A549 (cell line): ENCODE measurements at regions not wholly inside any gene's neighbourhood (a gene's known extent, or its start where the extent isn't known, plus 50 kb on each side); places are given as distances from the start of the nearest gene placed in this dataset.

Source experiments
- ATAC-seq, 2 experiments: fragments of 200-7000 bp in 1 of 2; fragments of >200 bp in 1 of 2; cut with Nextera tagmentation in 1 of 2; cut with Tn5 transposase in 1 of 2; 3 replicates each; pipeline versions ENCODE4 v1.8.0 to v1.9.1; 2018 to 2020; ENCODE audit warnings: mild to moderate bottlenecking in 1 of 2, moderate library complexity in 1 of 2
- CTCF ChIA-PET: fragments of 300-600 bp; sonication (Branson Sonifier 250); formaldehyde crosslinking; extraction: SDS; loops from one replicate; lab custom pipeline; 2021; ENCODE audit warnings: antibody characterized with exemption, inconsistent platforms; lab: Yijun Ruan, JAX
- POLR2A ChIA-PET: fragments of 350-600 bp; formaldehyde crosslinking; extraction: SDS; loops from one replicate; lab custom pipeline; 2021; ENCODE audit warnings: antibody characterized with exemption, inconsistent platforms; lab: Yijun Ruan, JAX
- DNase-seq, 2 experiments: peaks; one replicate each; pipeline versions ENCODE4 v3.0.0 to v3.0.0-alpha.2; 2011 to 2016; ENCODE audit warnings: low read depth in 1 of 2, low spot score in 1 of 2
- FAIRE-seq: peaks from 2 replicates; lab custom pipeline; 2011; peaks lifted over from hg19 to GRCh38; lab: Jason Lieb, UNC
- H3K27ac ChIP-seq, 2 experiments: fragments of >200 bp; sonication (Bioruptor Twin); formaldehyde crosslinking; 3 replicates each; pipeline ENCODE4 v1.5.1; 2016 to 2017
- H3K4me1 ChIP-seq: fragments of >200 bp; sonication (Bioruptor Twin); formaldehyde crosslinking; 3 replicates; pipeline ENCODE4 v1.6.1; 2016
- H3K4me2 ChIP-seq: fragments of >200 bp; sonication (Bioruptor Twin); formaldehyde crosslinking; 3 replicates; pipeline ENCODE4 v1.6.1; 2016
- H3K4me3 ChIP-seq: fragments of >200 bp; sonication (Bioruptor Twin); formaldehyde crosslinking; 3 replicates; pipeline ENCODE4 v1.5.1; 2016
- H3K9me3 ChIP-seq: fragments of >200 bp; sonication (Bioruptor Twin); formaldehyde crosslinking; 3 replicates; pipeline ENCODE4 v1.6.1; 2016
- CBX2 ChIP-seq: fragments of 200-600 bp; sonication (generic); IDR thresholded peaks from 2 replicates; pipeline ENCODE4 v1.6.1; 2016; ENCODE audit warnings: low read depth, mild to moderate bottlenecking, borderline replicate concordance
- CBX8 ChIP-seq: fragments of 200-600 bp; sonication (generic); IDR thresholded peaks from 2 replicates; pipeline ENCODE4 v1.6.1; 2016
- CHD2 ChIP-seq: fragments of 150-350 bp; IDR thresholded peaks from 2 replicates; pipeline ENCODE4 v1.6.1; 2014; ENCODE audit warnings: low read length; ENCODE audit not compliant: partially characterized antibody
- FOSB ChIP-seq: fragments of 250-450 bp; sonication (Bioruptor Pico); IDR thresholded peaks from 2 replicates; pipeline ENCODE4 v1.5.0; 2020; ENCODE audit warnings: mild to moderate bottlenecking, moderate library complexity
- HDAC2 ChIP-seq: fragments of 200-600 bp; sonication (generic); IDR thresholded peaks from 2 replicates; pipeline ENCODE4 v1.6.1; 2016
- HEYL ChIP-seq: fragments of 250-450 bp; sonication (Bioruptor Pico); IDR thresholded peaks from 2 replicates; pipeline ENCODE4 v1.8.0; 2021; ENCODE audit warnings: mild to moderate bottlenecking, moderate library complexity
- HOXB5 ChIP-seq: fragments of 250-450 bp; sonication (Bioruptor Pico); IDR thresholded peaks from 2 replicates; pipeline ENCODE4 v1.5.0; 2020; ENCODE audit warnings: mild to moderate bottlenecking, moderate library complexity
- KDM1A ChIP-seq: fragments of 200-600 bp; sonication (generic); IDR thresholded peaks from 2 replicates; pipeline ENCODE4 v1.6.1; 2016; ENCODE audit warnings: low read depth, mild to moderate bottlenecking
- MAFK ChIP-seq: fragments of 450-650 bp; IDR thresholded peaks from 2 replicates; pipeline ENCODE4 v1.6.1; 2014; ENCODE audit not compliant: partially characterized antibody
- MAX ChIP-seq: IDR thresholded peaks from 2 replicates; pipeline ENCODE4 v1.6.1; 2012
- MYC ChIP-seq: IDR thresholded peaks from 2 replicates; pipeline ENCODE4 v1.6.1; 2012; ENCODE audit warnings: mild to moderate bottlenecking, inconsistent platforms, low read length, improper control_type of control experiment, borderline replicate concordance
- NFE2L2 ChIP-seq: fragments of 150-350 bp; conservative IDR thresholded peaks from 2 replicates; pipeline ENCODE4 v1.6.1; 2014; ENCODE audit warnings: low read length
- NPAS2 ChIP-seq: fragments of 250-450 bp; sonication (Bioruptor Pico); IDR thresholded peaks from 2 replicates; pipeline ENCODE4 v1.8.0; 2022; ENCODE audit warnings: mild to moderate bottlenecking, moderate library complexity, borderline replicate concordance
- NR3C1 ChIP-seq: fragments of >200 bp; sonication (Bioruptor Twin); formaldehyde crosslinking; IDR thresholded peaks from 3 replicates; pipeline ENCODE4 v1.6.1; 2017
- PHF8 ChIP-seq: fragments of 200-600 bp; sonication (generic); IDR thresholded peaks from 2 replicates; pipeline ENCODE4 v1.6.1; 2016; ENCODE audit warnings: low read depth, mild to moderate bottlenecking, antibody characterized with exemption, moderate library complexity, borderline replicate concordance
- POLR2AphosphoS2 ChIP-seq: conservative IDR thresholded peaks from 2 replicates; pipeline ENCODE4 v1.6.1; 2012; ENCODE audit warnings: low read length, improper control_type of control experiment, inconsistent platforms
- RARB ChIP-seq: fragments of 250-450 bp; sonication (Bioruptor Pico); IDR thresholded peaks from 2 replicates; pipeline ENCODE4 v1.8.0; 2021; ENCODE audit warnings: mild to moderate bottlenecking, moderate library complexity
- REST ChIP-seq: fragments of 200-600 bp; sonication (generic); IDR thresholded peaks from 2 replicates; pipeline ENCODE4 v1.6.1; 2016; ENCODE audit warnings: antibody characterized with exemption, mild to moderate bottlenecking, moderate library complexity
- RNF2 ChIP-seq: fragments of 200-600 bp; sonication (generic); IDR thresholded peaks from 2 replicates; pipeline ENCODE4 v1.6.1; 2016; ENCODE audit warnings: low read depth, mild to moderate bottlenecking, antibody characterized with exemption, moderate library complexity, borderline replicate concordance
- TFCP2L1 ChIP-seq: fragments of 250-450 bp; sonication (Bioruptor Pico); IDR thresholded peaks from 2 replicates; pipeline ENCODE4 v1.5.0; 2021; ENCODE audit warnings: mild to moderate bottlenecking
- ZC3H11A ChIP-seq: fragments of 450-650 bp; IDR thresholded peaks from 2 replicates; pipeline ENCODE4 v1.6.1; 2014; ENCODE audit warnings: antibody characterized with exemption, mild to moderate bottlenecking
- ZNF302 ChIP-seq: fragments of 250-450 bp; sonication (Bioruptor Pico); IDR thresholded peaks from 2 replicates; pipeline ENCODE4 v1.9.0; 2021; ENCODE audit warnings: inconsistent platforms, mild to moderate bottlenecking, moderate library complexity
- WGBS: methylation state at CpG from one replicate; pipeline ENCODE4 v1.1.6; 2017; ENCODE audit errors: missing lambda C conversion rate; 5-methylcytosine and 5-hydroxymethylcytosine counted together
- TF ChIP-seq, protein P1 (sequence below): fragments of 450-650 bp; IDR thresholded peaks from 2 replicates; pipeline ENCODE4 v1.6.1; 2014; ENCODE audit warnings: antibody characterized with exemption

DNA sequence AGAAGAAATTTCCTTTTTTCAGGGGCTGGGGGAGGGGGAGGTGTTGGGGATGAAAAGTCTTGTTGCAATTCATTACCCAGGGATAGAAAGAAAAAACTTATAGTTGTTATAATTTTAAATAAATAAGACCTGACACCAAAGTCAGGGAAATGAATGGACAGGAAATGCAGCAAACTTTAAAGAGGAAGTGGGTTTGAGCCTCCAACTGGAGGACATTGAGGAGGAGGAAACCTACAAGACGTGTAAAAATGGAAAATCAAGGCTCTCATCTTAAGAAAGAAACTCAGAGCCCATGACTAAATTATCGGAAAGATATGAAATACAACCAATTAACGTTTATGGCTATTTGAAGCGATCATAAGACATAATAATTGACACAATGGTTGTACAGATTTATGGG is 54.4 kb downstream of the NIBAN1 start:
- Histone ChIP-seq H3K9me3 (no peaks in the 10 kb centered on the region), H3K4me3 (no peak overlapping the region), H3K27ac (no peak overlapping the region), H3K4me1 (no peaks in the 10 kb centered on the region), H3K4me2 (no peak overlapping the region)
- ChIA-PET POLR2A (no interaction called here), CTCF (interaction anchor here (1.3 kb wide), 1 partner anchor 114 kb away, joined by 5 read pairs; no protein-coding TSS in a partner anchor)
- ATAC-seq (no peak), FAIRE-seq (no peak)
- TF ChIP-seq REST: no peak
- TF ChIP-seq TFCP2L1 (CRISPR knock-in tag): no peak
- no peak for TF ChIP-seq NFE2L2
- TF ChIP-seq POLR2AphosphoS2: no peak
- TF ChIP-seq MYC: no peak
- TF ChIP-seq KDM1A: no peak
- no peak for TF ChIP-seq MAX
- no peak for TF ChIP-seq CBX2
- TF ChIP-seq, protein P1, sequence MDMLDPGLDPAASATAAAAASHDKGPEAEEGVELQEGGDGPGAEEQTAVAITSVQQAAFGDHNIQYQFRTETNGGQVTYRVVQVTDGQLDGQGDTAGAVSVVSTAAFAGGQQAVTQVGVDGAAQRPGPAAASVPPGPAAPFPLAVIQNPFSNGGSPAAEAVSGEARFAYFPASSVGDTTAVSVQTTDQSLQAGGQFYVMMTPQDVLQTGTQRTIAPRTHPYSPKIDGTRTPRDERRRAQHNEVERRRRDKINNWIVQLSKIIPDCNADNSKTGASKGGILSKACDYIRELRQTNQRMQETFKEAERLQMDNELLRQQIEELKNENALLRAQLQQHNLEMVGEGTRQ: no peak
- TF ChIP-seq, all 56 proteins: peak for 0
- no peak for DNase-seq
- 42% methylated on average over 4 of the region's 4 CpGs for WGBS

DNA sequence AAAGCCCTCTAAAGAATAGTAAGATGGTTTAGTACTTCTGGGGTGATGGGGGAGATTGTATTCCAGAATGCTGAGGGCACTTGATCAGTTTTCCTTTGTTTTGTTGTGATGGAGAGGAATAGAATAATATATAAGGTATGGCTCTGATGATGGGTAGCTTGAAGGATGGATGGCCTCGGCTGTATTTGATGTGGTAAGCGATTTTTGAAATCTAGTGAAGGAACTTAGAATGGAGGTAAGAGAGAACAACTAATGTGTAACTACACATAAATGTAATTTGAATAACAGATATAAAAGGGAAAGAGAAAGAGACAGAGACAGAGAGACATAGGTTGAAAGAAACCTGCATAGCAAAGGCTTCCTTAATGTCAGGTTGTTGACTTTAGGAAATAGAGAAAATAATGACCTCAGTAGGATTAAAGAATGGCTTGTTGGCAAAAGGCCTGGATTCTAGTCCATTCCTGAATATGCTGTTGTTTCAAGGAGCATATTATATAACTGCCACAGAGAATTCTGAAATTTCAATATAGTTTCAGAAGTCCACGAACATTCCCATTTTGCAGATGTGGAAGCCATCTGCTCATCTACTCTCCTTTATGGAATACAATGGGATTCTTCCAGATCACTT is 58.7 kb downstream of the NIBAN1 start:
- Histone ChIP-seq H3K4me1 (no peaks in the 10 kb centered on the region), H3K4me2 (no peak overlapping the region), H3K9me3 (no peaks in the 10 kb centered on the region), H3K27ac (no peak overlapping the region), H3K4me3 (no peak overlapping the region)
- peak; percentile 40 for TF ChIP-seq MAFK
- no peak for TF ChIP-seq HOXB5 (CRISPR knock-in tag)
- no peak for ATAC-seq
- WGBS: 46% methylated on average over 3 of the region's 3 CpGs
- POLR2A ChIA-PET: no interaction called here
- CTCF ChIA-PET: interaction anchor here (0.8 kb wide), 1 partner anchor 10 kb away, joined by 3 read pairs; no protein-coding TSS in a partner anchor
- FAIRE-seq: no peak
- DNase-seq: no peak

DNA sequence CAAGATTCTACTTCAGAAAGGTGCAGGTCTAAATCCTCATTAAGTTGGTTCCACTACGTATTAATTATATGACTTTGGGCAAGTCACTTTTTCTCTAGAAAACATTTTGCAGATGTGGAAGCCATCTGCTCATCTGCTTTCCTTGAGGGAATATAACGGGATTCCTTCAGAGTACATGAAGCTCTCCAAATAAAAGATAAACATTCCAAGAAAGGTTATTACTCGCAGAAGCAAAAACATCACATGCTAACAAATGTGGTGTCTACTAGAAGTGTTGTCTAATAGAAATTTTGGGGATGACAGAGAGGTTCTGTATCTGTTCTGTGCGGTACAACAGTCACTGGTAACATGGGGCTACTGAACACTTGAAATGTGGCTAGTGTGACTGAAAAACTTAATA is 60.2 kb downstream of the NIBAN1 start:
- ChIA-PET POLR2A (interaction anchor here (0.5 kb wide), 1 partner anchor 21 kb away, joined by 3 read pairs; no protein-coding TSS in a partner anchor), CTCF (no interaction called here)
- FAIRE-seq: no peak
- Histone ChIP-seq H3K4me3 (no peak overlapping the region), H3K27ac (no peak overlapping the region), H3K9me3 (no peaks in the 10 kb centered on the region), H3K4me2 (no peak overlapping the region), H3K4me1 (no peaks in the 10 kb centered on the region)
- no peak for DNase-seq
- TF ChIP-seq CHD2 (no peak), MAX (no peak), NPAS2 (CRISPR knock-in tag) (no peak), CBX8 (no peak), PHF8 (no peak), RNF2 (no peak), ZNF302 (CRISPR knock-in tag) (no peak), HDAC2 (no peak), ZC3H11A (no peak), RARB (CRISPR knock-in tag) (no peak), FOSB (CRISPR knock-in tag) (no peak), NR3C1 (no peak), HEYL (CRISPR knock-in tag) (no peak), TFCP2L1 (CRISPR knock-in tag) (no peak)
- 57% methylated on average over 4 of the region's 4 CpGs for WGBS
- ATAC-seq: no peak
